HG03520 (cell line): ENCODE measurements at regions not wholly inside any gene's neighbourhood (a gene's known extent, or its start where the extent isn't known, plus 50 kb on each side); places are given as distances from the start of the nearest gene placed in this dataset.
A peak's percentile ranks its signal among the peaks of the same experiment; 100 is the strongest.

Source experiments
- ATAC-seq: cut with Tn5 transposase; IDR thresholded peaks from one replicate; pipeline ENCODE4 v1.9.1; 2021; ENCODE audit warnings: mild to moderate bottlenecking, moderate library complexity; ENCODE audit not compliant: unreplicated experiment

- no peak for ATAC-seq
Measured at GRCh38 chr12:87930033-87930432, 99.2 kb downstream of the C12orf50 start.

- ATAC-seq, result no peak
Measured at GRCh38 chr12:87929346-87929745, 99.9 kb downstream of the C12orf50 start.

- ATAC-seq, result no peak
Measured at GRCh38 chr12:87928031-87928430, 101.2 kb downstream of the C12orf50 start.

DNA sequence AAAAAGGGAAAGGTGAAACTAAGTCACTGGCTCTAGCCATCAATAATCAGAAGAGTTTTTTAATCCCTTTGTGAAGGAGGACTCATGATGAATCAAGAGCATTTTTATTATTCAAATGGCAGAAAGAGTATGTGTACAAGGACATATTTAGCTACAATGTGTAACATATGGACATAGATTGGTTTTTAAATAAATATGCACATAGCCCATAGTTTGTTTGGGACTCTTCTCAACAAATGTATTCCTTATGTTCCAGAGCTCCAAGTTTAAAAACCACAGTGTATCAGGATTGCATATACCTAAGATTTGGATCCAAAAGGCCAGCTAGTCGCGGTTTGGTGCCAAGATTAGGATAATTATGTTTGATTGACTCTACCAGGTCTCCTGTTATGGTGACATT is 104.2 kb downstream of the C12orf50 start:
- no peak for ATAC-seq

DNA sequence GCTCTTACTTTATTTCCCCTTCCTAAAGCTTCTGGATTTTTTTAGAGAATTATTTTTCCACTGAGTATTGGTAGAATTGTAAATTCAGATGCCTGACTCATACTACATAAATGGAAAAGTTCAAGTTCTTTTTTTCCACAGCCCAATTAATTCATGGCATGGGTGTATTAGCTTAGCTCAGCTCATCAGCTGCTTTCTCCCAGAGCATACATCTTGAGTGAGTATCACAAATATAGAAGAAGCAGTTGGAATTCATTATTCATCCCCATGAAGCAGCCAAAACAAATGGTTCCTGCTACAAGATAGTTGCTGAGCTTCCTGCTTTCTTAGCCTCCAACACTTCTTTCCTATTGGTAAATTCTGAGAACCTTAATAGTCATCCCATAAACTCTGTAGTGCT is 105.1 kb downstream of the C12orf50 start:
- ATAC-seq, result no peak

DNA sequence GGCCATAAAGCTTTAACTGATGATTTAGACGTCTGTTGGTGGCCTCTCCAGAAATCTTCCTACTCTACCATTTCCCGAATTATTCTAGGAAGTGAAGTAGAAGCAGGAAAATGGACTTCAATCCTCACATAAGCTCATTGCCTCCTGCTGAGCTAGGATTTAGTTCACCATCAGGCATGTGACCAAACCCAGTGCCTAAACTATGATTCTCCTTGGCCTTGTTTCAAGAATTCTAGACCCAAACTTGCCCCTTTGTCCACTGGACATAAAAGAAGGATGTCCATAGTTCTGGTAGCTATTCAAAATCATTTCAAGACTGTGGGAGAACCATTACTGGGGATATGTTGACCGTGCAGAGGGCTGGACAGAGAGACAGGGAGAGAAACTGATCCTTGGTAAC is 105.8 kb downstream of the C12orf50 start:
- ATAC-seq, result no peak

DNA sequence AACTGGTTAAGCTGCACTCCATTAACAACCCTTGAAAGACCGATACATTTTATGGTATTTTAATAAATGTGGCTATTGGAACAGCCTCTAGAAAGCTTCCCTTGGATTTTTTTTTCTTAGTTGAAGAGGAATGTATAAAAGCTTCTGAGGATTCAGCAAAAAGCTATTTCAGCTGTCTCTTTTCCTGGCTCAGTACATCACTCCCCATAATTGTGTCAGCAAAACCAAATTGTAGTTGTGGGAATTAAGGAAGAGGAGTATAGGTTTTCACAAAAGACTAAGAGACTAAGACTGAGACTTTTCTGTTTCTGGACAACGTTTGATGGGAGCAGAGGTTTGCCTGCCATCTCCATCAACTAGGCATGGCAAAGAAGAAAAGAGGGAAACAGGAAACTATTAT is 106.5 kb downstream of the C12orf50 start:
- ATAC-seq, result no peak

DNA sequence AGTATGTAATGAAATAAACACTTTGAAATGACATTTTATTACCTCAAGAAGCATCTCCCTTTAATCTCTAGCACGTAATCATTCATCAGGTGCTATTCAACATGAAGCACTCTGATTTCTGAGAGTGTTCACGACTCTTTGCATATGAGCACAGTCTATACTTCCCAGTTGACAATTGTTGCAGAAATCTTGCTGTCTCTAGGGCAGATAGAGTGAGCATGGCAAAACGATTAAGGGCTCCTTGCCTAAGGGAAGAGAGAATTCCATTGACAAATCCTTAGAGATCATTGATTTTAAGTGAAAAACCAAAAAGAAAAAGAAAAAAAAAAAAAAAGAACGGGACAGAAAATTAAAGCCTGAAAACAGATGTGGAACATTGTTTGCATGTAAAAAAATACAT is 107.6 kb downstream of the C12orf50 start:
- no peak for ATAC-seq

DNA sequence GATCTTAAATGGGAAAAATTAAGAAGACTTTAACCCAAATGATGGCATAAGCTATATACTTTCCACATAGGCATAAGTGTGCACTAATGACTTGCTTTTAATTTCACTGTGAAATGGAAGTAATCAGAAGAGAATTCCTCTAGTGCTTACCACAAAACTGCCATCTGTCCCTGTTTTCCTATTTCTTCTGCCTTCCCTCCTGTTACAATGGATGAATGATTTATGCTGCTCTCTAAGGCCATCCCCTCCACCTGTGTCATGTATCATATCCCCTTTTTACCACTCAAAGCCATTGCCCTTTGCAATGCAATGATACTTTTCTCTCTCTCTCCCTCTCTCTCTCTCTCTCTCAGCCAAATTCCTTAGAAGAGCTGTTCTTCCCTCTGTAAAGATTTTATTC is 109.1 kb downstream of the C12orf50 start:
- ATAC-seq, result no peak

DNA sequence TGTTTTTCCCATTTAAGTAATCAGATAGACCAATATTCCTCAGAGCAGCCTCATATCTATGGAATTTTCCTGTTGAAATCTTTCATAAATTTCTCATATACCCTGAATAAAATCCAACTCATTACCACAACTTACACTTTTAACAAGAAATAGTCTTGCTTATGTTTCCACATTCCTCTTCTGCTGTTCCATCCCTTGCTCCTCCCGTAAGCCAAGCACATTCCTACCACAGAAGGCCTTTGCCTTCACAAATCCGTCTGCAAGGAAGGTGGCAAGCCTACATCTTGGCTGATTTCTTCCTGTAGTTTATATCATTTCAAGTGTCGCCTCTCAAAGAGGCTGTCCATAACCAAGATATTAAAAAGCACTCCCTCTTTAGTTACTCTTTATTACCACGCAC is 127.7 kb downstream of the C12orf50 start:
- no peak for ATAC-seq

GRCh38 chr12:87897662-87898061 is 131.5 kb downstream of the C12orf50 start:
- no peak for ATAC-seq

DNA sequence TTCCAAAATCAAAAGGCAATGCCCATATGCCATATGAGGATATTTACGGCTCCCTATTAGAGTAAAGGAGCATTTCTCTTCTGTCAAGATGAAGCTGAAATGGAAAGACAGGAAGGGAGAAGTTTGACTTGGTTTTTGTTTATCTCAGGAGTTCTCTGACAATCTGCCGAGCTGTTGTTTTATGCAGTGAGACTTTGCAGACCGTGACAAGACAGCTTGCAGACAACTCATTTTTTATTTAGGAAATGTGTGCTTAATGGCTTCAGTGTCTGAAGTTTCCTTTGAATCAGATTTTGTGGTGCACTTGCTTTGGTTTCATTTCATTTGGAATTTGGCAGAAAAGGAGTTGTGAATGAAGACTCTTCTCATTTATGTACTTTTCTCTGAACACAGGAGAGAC is 145.4 kb downstream of the C12orf50 start:
- no peak for ATAC-seq

DNA sequence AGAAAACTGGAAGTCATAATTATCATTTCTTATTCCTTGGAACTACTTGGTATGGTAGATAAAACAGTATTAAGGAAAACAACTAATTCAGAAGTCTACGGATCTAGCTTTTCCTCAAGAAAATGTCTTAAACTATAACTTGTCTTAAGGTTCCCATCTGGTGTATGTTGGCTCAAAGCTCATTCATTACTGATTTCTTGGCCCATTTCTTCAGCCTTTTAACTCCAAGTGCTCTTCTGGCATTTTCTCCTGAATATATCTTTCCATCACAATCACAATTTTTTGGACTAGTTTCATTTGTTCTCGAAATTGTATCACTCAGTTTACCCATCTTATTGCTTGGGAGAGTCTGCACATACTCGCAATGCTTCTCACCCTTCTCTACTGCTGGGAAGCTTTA is 150.1 kb downstream of the C12orf50 start:
- no peak for ATAC-seq

DNA sequence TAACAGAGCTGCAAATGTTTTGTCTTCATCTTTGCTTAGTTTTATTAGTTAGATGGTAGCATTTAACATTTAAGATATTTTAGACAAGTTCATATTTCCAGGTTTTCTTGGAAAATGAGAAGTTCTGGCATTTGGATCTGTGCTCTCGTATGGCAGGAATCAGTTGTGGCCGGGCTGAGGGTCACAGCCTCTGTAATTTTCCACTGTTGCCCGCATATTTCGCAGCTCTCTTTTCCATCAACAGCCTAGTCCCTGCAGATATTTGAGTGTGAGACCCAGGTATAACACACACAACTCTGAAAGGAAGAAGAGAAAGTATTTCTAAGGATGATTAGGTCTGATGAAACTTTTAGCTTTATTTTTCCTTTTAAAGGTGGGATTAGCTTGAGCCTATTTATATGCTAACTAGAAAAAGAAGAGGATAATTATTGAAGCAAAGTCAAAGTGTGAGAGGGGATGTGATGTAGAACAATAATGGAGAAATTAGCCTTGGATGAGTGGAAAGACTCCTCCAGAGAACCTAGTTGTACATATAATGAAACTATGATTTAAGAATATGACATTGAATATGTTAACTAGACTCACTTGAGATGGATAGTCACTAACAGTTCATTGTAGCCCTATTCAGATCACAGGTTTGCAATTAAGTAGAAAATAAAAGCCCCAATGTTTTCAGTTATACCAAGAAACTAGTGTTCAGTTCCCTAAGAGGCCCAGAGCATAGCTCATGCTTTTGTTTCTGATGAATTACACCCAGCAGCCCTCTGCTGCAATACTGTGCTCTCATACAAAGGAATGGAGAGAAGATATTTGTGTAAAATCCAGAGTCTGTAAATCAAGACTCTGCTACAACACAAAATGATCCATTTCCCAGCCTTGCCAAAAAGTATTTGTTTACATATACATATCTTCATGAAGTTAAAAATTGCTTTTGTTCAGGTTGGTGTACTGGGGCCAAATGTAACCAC is 158.4 kb downstream of the C12orf50 start:
- ATAC-seq, result no peak

- ATAC-seq, result no peak
Measured at GRCh38 chr12:87870061-87870460, 159.1 kb downstream of the C12orf50 start.

- ATAC-seq, result no peak
Measured at GRCh38 chr12:87866578-87867292, 162.5 kb downstream of the C12orf50 start.

- ATAC-seq, result no peak
Measured at GRCh38 chr12:87861791-87862190, 167.4 kb downstream of the C12orf50 start.

- ATAC-seq, result no peak
Measured at GRCh38 chr12:87853448-87854003, 175.7 kb downstream of the C12orf50 start.

GRCh38 chr12:87849074-87849473 is 180.1 kb downstream of the C12orf50 start:
- no peak for ATAC-seq

DNA sequence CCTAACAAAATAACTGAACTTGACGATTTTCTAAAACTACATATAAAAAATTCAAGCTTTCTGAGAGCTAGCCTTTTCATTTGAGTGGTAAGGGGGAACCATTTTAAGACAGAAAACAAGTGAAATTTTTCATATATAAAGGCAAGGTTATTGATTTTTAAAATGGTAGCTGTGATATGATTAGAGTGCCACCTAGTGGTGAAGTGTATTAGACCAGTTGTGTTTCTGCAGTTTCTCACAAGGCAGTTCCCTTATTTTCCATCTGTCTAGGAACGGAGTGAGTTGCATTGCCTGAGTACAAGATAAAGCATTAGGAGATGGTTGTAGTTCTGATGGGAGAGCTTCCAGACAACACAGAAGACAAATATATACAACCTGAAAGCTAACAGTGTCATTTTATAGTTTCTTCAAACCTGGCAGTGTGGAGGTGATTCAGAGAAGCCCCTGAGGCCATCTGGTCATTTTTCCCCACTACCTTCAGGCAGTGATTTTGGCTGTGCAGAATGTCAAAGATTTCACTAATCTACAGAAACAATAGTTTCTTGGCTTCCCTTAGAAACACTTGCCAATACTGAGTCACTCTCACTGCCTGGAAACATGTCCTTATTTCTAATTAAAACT is 180.8 kb downstream of the C12orf50 start:
- peak; percentile 62 for ATAC-seq

GRCh38 chr12:87847147-87847546 is 182.1 kb downstream of the C12orf50 start:
- ATAC-seq, result no peak
